ENCODE measurements at regions not wholly inside any gene's neighbourhood (a gene's known extent, or its start where the extent isn't known, plus 50 kb on each side); places are given as distances from the start of the nearest gene placed in this dataset.

DNA sequence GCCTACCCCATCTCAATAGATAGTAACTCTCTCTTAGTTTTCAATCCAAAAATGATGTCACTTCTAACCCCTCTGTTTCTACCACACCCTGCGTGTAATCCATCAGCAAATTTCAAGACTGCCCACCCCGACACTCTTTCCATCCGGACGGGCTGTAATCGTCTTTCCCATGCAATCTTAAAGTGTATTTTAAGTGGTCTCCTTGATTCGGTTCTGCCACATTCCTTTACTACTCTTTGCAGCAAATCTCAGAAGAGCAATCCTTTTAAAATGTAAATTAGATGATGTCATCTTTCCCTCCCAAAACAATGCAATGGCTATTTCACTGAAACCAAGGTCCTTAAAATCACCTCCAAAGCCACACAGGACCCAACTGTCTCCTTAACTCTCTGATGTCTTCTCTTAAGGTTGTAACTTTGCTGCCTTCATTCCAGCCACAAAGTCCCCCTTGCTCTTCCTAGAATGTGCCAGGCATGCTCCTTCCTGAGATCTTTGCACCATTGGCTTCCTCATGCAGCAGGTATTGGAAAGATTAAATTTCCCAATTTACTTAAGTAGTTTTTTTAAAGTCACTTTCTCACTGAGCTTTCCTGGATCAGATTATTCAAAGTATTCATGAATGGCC lies 932.5 kb upstream of the WWC1 start:
- DNase-seq = no peak
- Histone ChIP-seq H4K8ac (ENCODE audit: low read depth, low read length) (no peak overlapping the region), H3K4ac (ENCODE audit: low read depth, low read length) (no peak overlapping the region), H4K91ac (ENCODE audit: low read depth, low read length) (no peak overlapping the region), H3K79me2 (ENCODE audit: control insufficient read depth, insufficient read depth, low read length, poor library complexity) (no peaks in the 10 kb centered on the region), H3K36me3 (ENCODE audit: control insufficient read depth in 1 of 2, insufficient read depth in 2 of 2, low read length in 2 of 2) (no peaks in the 10 kb centered on the region), H3K79me1 (ENCODE audit: low read length) (no peaks in the 10 kb centered on the region), H2BK5ac (ENCODE audit: low read depth, low read length, poor library complexity) (no peak overlapping the region), H2BK120ac (ENCODE audit: insufficient read depth, low read length, poor library complexity) (no peak overlapping the region), H3K9me3 (ENCODE audit: insufficient read depth, low read depth, low read length) (no peaks in the 10 kb centered on the region), H4K12ac (ENCODE audit: low read depth, low read length) (no peak overlapping the region), H3K4me1 (ENCODE audit: control insufficient read depth in 1 of 2, insufficient read depth in 2 of 2, low read length in 2 of 2) (no peaks in the 10 kb centered on the region), H3K4me2 (ENCODE audit: low read length) (no peak overlapping the region), H2AFZ (ENCODE audit: insufficient read depth, low read length, poor library complexity) (no peak overlapping the region), H3K27me3 (ENCODE audit: insufficient read depth, low read length) (no peaks in the 10 kb centered on the region), H3K18ac (ENCODE audit: low read length) (no peak overlapping the region), H2BK12ac (ENCODE audit: low read length) (no peak overlapping the region), H3K27ac (ENCODE audit: low read depth, low read length) (no peak overlapping the region), H2AK5ac (ENCODE audit: low read length) (no peak overlapping the region), H3K23ac (ENCODE audit: low read length) (no peak overlapping the region), H3K4me3 (ENCODE audit: low read depth, low read length) (no peak overlapping the region), H3K9ac (ENCODE audit: low read length) (no peak overlapping the region), H3K14ac (ENCODE audit: low read length) (no peak overlapping the region)
- no CpG with 5 or more reads among the region's 6 CpGs for WGBS (ENCODE audit: extremely low coverage, insufficient coverage, insufficient read length)

DNA sequence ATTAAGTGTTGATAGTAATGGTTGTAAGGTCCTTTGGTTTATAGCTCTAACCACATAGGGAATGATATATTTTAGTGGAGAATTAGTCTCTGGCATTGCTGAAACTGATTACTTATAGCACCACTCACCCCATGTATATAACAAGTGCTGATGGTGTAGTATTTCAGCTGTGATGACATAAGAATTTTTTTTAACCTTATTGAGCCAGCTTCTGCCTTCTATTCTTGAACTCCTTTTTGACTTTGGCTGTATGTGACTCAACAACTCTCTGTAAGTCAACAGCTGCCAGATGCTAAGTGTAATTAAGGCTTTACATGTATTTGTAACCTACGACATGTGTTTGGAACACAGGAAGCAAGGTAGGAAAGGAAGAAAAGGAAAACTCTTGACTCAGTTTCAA lies 929.6 kb upstream of the WWC1 start:
- H2BK5ac ChIP-seq (ENCODE audit: low read depth, low read length, poor library complexity) = no peak overlapping the region
- H3K4me3 ChIP-seq (ENCODE audit: low read depth, low read length) = no peak overlapping the region
- H3K14ac ChIP-seq (ENCODE audit: low read length) = no peak overlapping the region
- no peak overlapping the region for H2BK12ac ChIP-seq (ENCODE audit: low read length)
- no peaks in the 10 kb centered on the region for H3K79me1 ChIP-seq (ENCODE audit: low read length)
- DNase-seq = no peak
- WGBS (ENCODE audit: extremely low coverage, insufficient coverage, insufficient read length) = no CpG with 5 or more reads among the region's 1 CpG
- no peak overlapping the region for H3K4me2 ChIP-seq (ENCODE audit: low read length)
- H3K4me1 ChIP-seq (ENCODE audit: control insufficient read depth in 1 of 2, insufficient read depth in 2 of 2, low read length in 2 of 2) = no peaks in the 10 kb centered on the region
- no peaks in the 10 kb centered on the region for H3K9me3 ChIP-seq (ENCODE audit: insufficient read depth, low read depth, low read length)
- H4K8ac ChIP-seq (ENCODE audit: low read depth, low read length) = no peak overlapping the region
- no peak overlapping the region for H3K9ac ChIP-seq (ENCODE audit: low read length)
- H4K12ac ChIP-seq (ENCODE audit: low read depth, low read length) = no peak overlapping the region
- H2BK120ac ChIP-seq (ENCODE audit: insufficient read depth, low read length, poor library complexity) = no peak overlapping the region
- H3K23ac ChIP-seq (ENCODE audit: low read length) = no peak overlapping the region
- H3K27ac ChIP-seq (ENCODE audit: low read depth, low read length) = no peak overlapping the region
- H2AK5ac ChIP-seq (ENCODE audit: low read length) = no peak overlapping the region
- no peaks in the 10 kb centered on the region for H3K79me2 ChIP-seq (ENCODE audit: control insufficient read depth, insufficient read depth, low read length, poor library complexity)
- H4K91ac ChIP-seq (ENCODE audit: low read depth, low read length) = no peak overlapping the region
- H2AFZ ChIP-seq (ENCODE audit: insufficient read depth, low read length, poor library complexity) = no peak overlapping the region
- H3K36me3 ChIP-seq (ENCODE audit: control insufficient read depth in 1 of 2, insufficient read depth in 2 of 2, low read length in 2 of 2) = no peaks in the 10 kb centered on the region
- no peak overlapping the region for H3K4ac ChIP-seq (ENCODE audit: low read depth, low read length)
- no peaks in the 10 kb centered on the region for H3K27me3 ChIP-seq (ENCODE audit: insufficient read depth, low read length)
- H3K18ac ChIP-seq (ENCODE audit: low read length) = no peak overlapping the region

DNA sequence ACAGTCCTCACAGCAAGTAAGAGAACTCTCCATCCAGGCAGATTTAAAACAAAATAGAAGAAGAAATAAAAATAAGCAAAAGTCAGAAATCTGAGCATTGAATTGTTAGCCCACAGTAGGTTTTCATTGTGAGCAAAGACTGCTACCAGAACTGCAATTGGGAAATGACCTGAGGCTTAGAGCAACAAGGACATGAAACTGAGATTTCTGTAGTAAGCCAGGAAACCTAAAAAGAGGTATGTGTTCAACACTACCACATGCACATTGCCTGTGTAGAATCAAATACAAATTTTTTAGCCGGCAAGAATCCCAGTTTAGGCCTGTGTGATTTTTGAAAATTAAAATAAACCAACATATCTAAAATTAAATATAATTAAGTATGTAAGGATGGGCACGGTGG lies 928.4 kb upstream of the WWC1 start:
- Histone ChIP-seq H2AFZ (ENCODE audit: insufficient read depth, low read length, poor library complexity) (no peak overlapping the region), H3K14ac (ENCODE audit: low read length) (no peak overlapping the region), H3K18ac (ENCODE audit: low read length) (no peak overlapping the region), H3K27me3 (ENCODE audit: insufficient read depth, low read length) (no peaks in the 10 kb centered on the region), H3K4me3 (ENCODE audit: low read depth, low read length) (no peak overlapping the region), H4K8ac (ENCODE audit: low read depth, low read length) (no peak overlapping the region), H2AK5ac (ENCODE audit: low read length) (no peak overlapping the region), H4K91ac (ENCODE audit: low read depth, low read length) (no peak overlapping the region), H3K36me3 (ENCODE audit: control insufficient read depth in 1 of 2, insufficient read depth in 2 of 2, low read length in 2 of 2) (no peaks in the 10 kb centered on the region), H3K4me1 (ENCODE audit: control insufficient read depth in 1 of 2, insufficient read depth in 2 of 2, low read length in 2 of 2) (no peaks in the 10 kb centered on the region), H4K12ac (ENCODE audit: low read depth, low read length) (no peak overlapping the region), H3K9me3 (ENCODE audit: insufficient read depth, low read depth, low read length) (no peaks in the 10 kb centered on the region), H2BK120ac (ENCODE audit: insufficient read depth, low read length, poor library complexity) (no peak overlapping the region), H2BK12ac (ENCODE audit: low read length) (no peak overlapping the region), H3K4me2 (ENCODE audit: low read length) (no peak overlapping the region), H3K4ac (ENCODE audit: low read depth, low read length) (no peak overlapping the region), H3K9ac (ENCODE audit: low read length) (no peak overlapping the region), H3K27ac (ENCODE audit: low read depth, low read length) (no peak overlapping the region), H3K79me1 (ENCODE audit: low read length) (no peaks in the 10 kb centered on the region), H3K79me2 (ENCODE audit: control insufficient read depth, insufficient read depth, low read length, poor library complexity) (no peaks in the 10 kb centered on the region), H2BK5ac (ENCODE audit: low read depth, low read length, poor library complexity) (no peak overlapping the region), H3K23ac (ENCODE audit: low read length) (no peak overlapping the region)
- no peak for DNase-seq
- WGBS (ENCODE audit: extremely low coverage, insufficient coverage, insufficient read length) = no CpG with 5 or more reads among the region's 2 CpGs

DNA sequence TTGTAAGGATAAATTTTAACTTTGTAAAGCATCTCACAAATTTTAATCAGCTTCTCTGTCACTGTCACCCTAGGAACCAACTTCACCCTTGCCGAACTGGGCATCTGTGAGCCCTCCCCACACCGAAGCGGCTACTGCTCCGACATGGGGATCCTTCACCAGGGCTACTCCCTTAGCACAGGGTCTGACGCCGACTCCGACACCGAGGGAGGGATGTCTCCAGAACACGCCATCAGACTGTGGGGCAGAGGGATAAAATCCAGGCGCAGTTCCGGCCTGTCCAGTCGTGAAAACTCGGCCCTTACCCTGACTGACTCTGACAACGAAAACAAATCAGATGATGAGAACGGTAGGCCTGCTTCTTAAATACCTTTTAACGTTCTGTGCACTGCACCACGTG lies 916.3 kb upstream of the WWC1 start:
- DNase-seq = no peak
- H3K9me3 ChIP-seq (ENCODE audit: insufficient read depth, low read depth, low read length) = peaks cover 2% of the 10 kb centered on the region
- H3K4me3 ChIP-seq (ENCODE audit: low read depth, low read length) = no peak overlapping the region
- no peak overlapping the region for H3K4ac ChIP-seq (ENCODE audit: low read depth, low read length)
- H4K91ac ChIP-seq (ENCODE audit: low read depth, low read length) = no peak overlapping the region
- H2BK5ac ChIP-seq (ENCODE audit: low read depth, low read length, poor library complexity) = no peak overlapping the region
- H2BK120ac ChIP-seq (ENCODE audit: insufficient read depth, low read length, poor library complexity) = no peak overlapping the region
- H2BK12ac ChIP-seq (ENCODE audit: low read length) = no peak overlapping the region
- no peaks in the 10 kb centered on the region for H3K4me1 ChIP-seq (ENCODE audit: control insufficient read depth in 1 of 2, insufficient read depth in 2 of 2, low read length in 2 of 2)
- no peaks in the 10 kb centered on the region for H3K27me3 ChIP-seq (ENCODE audit: insufficient read depth, low read length)
- H3K79me2 ChIP-seq (ENCODE audit: control insufficient read depth, insufficient read depth, low read length, poor library complexity) = no peaks in the 10 kb centered on the region
- no peak overlapping the region for H2AFZ ChIP-seq (ENCODE audit: insufficient read depth, low read length, poor library complexity)
- no peak overlapping the region for H2AK5ac ChIP-seq (ENCODE audit: low read length)
- no peak overlapping the region for H4K12ac ChIP-seq (ENCODE audit: low read depth, low read length)
- no peaks in the 10 kb centered on the region for H3K36me3 ChIP-seq (ENCODE audit: control insufficient read depth in 1 of 2, insufficient read depth in 2 of 2, low read length in 2 of 2)
- no peak overlapping the region for H3K27ac ChIP-seq (ENCODE audit: low read depth, low read length)
- no peaks in the 10 kb centered on the region for H3K79me1 ChIP-seq (ENCODE audit: low read length)
- H3K4me2 ChIP-seq (ENCODE audit: low read length) = no peak overlapping the region
- no peak overlapping the region for H3K23ac ChIP-seq (ENCODE audit: low read length)
- H3K18ac ChIP-seq (ENCODE audit: low read length) = no peak overlapping the region
- H3K9ac ChIP-seq (ENCODE audit: low read length) = no peak overlapping the region
- H3K14ac ChIP-seq (ENCODE audit: low read length) = no peak overlapping the region
- no peak overlapping the region for H4K8ac ChIP-seq (ENCODE audit: low read depth, low read length)
- no CpG with 5 or more reads among the region's 17 CpGs for WGBS (ENCODE audit: extremely low coverage, insufficient coverage, insufficient read length)

Data from trophoblast cell (in vitro differentiated cells and primary cell).